Esophagus squamous epithelium (tissue), 5 donors: ENCODE measurements at regions not wholly inside any gene's neighbourhood (a gene's known extent, or its start where the extent isn't known, plus 50 kb on each side); places are given as distances from the start of the nearest gene placed in this dataset.

Experiments
- DNase-seq: peaks from one replicate; lab custom pipeline; 2025; lab: John Stamatoyannopoulos, UW
- H3K27ac ChIP-seq, 4 donors: fragments of 200-600 bp; sonication (generic); one replicate each; pipeline ENCODE4 v1.5.1; 2016 to 2019; ENCODE audit warnings: mild to moderate bottlenecking in 1 of 4
- H3K27me3 ChIP-seq, 4 donors: fragments of 200-600 bp; sonication (generic); 1 replicate in 3 of 4; 2 replicates in 1 of 4; pipeline versions ENCODE4 v1.5.1 to v1.6.0; 2017 to 2021; ENCODE audit warnings: antibody characterized with exemption in 1 of 4
- H3K36me3 ChIP-seq, 3 donors: fragments of 200-600 bp; sonication (generic); one replicate each; pipeline ENCODE4 v1.5.1; 2016 to 2019
- H3K4me1 ChIP-seq, 3 donors: fragments of 200-600 bp; sonication (generic); one replicate each; pipeline ENCODE4 v1.5.1; 2017 to 2019
- H3K4me3 ChIP-seq, 4 donors: fragments of 200-600 bp; sonication (generic); 1 replicate in 3 of 4; 2 replicates in 1 of 4; pipeline ENCODE4 v1.5.1; 2016 to 2019; ENCODE audit warnings: mild to moderate bottlenecking in 2 of 4, moderate library complexity in 1 of 4
- H3K9me3 ChIP-seq, 3 donors: fragments of 200-600 bp; sonication (generic); one replicate each; pipeline ENCODE4 v1.5.1; 2016 to 2019
- POLR2A ChIP-seq, 4 donors: fragments of 450-650 bp; IDR thresholded peaks; one replicate each; pipeline ENCODE4 v1.6.1; 2017; ENCODE audit warnings: antibody characterized with exemption in 4 of 4, mild to moderate bottlenecking in 4 of 4, moderate library complexity in 3 of 4
- WGBS, 2 donors: methylation state at CpG; one replicate each; pipeline ENCODE4 v1.1.5; 2018; 5-methylcytosine and 5-hydroxymethylcytosine counted together
- intact Hi-C: fragments of 100-400 bp; cut with DNase I; formaldehyde crosslinking; loops from one replicate; pipeline ENCODE4 v1.15.0; 2022
- TF ChIP-seq, protein P1 (sequence below), 6 experiments: fragments of 450-650 bp in 4 of 6; fragments of 200-600 bp in 2 of 6; sonication (generic) in 2 of 6; IDR thresholded peaks; one replicate each; pipeline ENCODE4 v1.5.1; 2016 to 2019; ENCODE audit warnings: antibody characterized with exemption in 6 of 6, mild to moderate bottlenecking in 4 of 6, moderate library complexity in 4 of 6
- donor health status: DM: yes; HTN: yes; CAD: no.

DNA sequence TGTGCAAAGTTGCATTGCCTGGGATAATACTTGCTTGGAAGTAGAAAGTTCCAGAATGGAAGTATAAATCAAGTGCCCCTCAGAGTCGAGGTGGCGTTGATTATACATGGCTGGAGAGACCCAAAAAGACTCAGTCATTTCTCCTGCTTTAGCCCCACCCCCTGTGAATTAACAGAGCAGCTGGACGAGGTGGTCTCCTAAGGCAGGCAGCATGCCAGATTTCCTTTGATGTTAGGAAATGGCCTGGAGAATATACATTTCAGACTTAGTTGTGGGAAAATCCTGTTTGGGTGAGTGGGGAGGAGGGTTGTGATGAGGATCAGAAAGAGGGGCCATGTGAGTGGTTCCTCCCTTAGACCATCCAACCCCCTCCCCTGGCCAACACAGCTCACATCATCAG lies 406.1 kb upstream of the TMPO start:
- WGBS, 2 donors, result 69 to 79% methylated on average over 2 to 3 of the region's 3 CpGs
- intact Hi-C loops, result no loop called here

GRCh38 chr12:98110536-98110935 lies 404.9 kb upstream of the TMPO start:
- Histone ChIP-seq H3K4me1 (no peaks in the 10 kb centered on the region), H3K4me3 (no peak overlapping the region), H3K9me3 (no peaks in the 10 kb centered on the region), H3K27ac (peak overlapping the region in 1 of 4 donors; percentile 27), H3K27me3 (no peaks in the 10 kb centered on the region), H3K36me3 (no peaks in the 10 kb centered on the region)
- no peak for DNase-seq
- intact Hi-C loops, result no loop called here
- TF ChIP-seq, protein P1, sequence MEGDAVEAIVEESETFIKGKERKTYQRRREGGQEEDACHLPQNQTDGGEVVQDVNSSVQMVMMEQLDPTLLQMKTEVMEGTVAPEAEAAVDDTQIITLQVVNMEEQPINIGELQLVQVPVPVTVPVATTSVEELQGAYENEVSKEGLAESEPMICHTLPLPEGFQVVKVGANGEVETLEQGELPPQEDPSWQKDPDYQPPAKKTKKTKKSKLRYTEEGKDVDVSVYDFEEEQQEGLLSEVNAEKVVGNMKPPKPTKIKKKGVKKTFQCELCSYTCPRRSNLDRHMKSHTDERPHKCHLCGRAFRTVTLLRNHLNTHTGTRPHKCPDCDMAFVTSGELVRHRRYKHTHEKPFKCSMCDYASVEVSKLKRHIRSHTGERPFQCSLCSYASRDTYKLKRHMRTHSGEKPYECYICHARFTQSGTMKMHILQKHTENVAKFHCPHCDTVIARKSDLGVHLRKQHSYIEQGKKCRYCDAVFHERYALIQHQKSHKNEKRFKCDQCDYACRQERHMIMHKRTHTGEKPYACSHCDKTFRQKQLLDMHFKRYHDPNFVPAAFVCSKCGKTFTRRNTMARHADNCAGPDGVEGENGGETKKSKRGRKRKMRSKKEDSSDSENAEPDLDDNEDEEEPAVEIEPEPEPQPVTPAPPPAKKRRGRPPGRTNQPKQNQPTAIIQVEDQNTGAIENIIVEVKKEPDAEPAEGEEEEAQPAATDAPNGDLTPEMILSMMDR (IDR thresholded peaks at IDR 0.05), result no peak
- no peak for TF ChIP-seq POLR2A (IDR thresholded peaks at IDR 0.05)
- WGBS, 2 donors, result 75 to 79% methylated on average over 8 of the region's 8 CpGs

More for the DNA sequence above, 406.1 kb upstream of the TMPO start:
- TF ChIP-seq, protein P1 (IDR thresholded peaks at IDR 0.05), result no peak
- TF ChIP-seq POLR2A (IDR thresholded peaks at IDR 0.05), result no peak
- no peak overlapping the region for H3K27ac ChIP-seq
- H3K4me1 ChIP-seq, result no peaks in the 10 kb centered on the region
- no peak for DNase-seq
- no peaks in the 10 kb centered on the region for H3K9me3 ChIP-seq
- H3K27me3 ChIP-seq, result no peaks in the 10 kb centered on the region
- no peak overlapping the region for H3K4me3 ChIP-seq
- no peaks in the 10 kb centered on the region for H3K36me3 ChIP-seq

DNA sequence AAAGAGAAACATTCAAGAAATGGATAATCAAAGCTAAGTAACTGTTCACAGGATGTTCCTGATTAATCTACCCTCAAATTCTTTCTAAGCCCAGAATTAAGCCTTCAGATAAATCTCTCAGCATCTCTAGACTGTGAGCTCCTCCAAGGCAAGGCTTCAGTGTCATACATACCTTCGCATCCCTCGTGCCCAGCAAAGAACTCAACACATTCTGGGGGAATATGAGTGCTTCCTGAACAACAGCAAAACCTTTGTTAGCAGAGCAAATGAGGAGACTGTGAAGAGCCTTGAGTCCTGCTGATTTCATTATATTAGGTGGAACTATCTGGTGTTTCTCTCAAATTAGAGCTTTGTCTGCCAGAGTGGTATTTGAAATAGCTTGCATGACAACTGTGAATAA lies 401.8 kb upstream of the TMPO start:
- TF ChIP-seq POLR2A (IDR thresholded peaks at IDR 0.05), result no peak
- TF ChIP-seq, protein P1 (IDR thresholded peaks at IDR 0.05), result no peak
- no peaks in the 10 kb centered on the region for H3K36me3 ChIP-seq
- H3K27me3 ChIP-seq, result no peaks in the 10 kb centered on the region
- H3K4me1 ChIP-seq, result no peaks in the 10 kb centered on the region
- DNase-seq, result no peak
- no peak overlapping the region for H3K4me3 ChIP-seq
- 45 to 73% methylated on average over 2 of the region's 2 CpGs for WGBS, 2 donors
- H3K27ac ChIP-seq, result peak overlapping the region in 1 of 4 donors; percentile 32
- intact Hi-C loops, result no loop called here
- H3K9me3 ChIP-seq, result no peaks in the 10 kb centered on the region

DNA sequence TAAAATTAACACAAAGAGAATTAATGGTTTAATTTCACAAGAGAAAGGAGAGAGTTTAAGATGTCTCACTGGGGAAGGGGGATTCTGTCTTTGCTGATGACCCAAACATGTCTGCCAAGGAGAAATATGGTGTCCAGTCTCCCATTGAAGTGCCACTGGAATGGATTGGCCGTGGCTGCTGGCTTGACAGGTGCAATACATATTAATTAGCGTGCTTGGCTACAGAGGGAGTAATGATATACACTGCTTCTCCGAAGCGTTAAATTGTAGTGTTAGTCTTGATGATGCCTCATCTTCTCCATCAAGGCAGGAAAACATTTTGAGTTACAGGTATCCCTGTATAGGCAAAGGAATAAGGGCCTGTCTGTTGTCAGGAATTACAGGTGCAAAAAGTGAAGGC lies 393.4 kb upstream of the TMPO start:
- 81 to 88% methylated on average over 4 of the region's 4 CpGs for WGBS, 2 donors
- Histone ChIP-seq H3K9me3 (no peaks in the 10 kb centered on the region), H3K36me3 (no peaks in the 10 kb centered on the region), H3K27ac (no peak overlapping the region), H3K4me3 (no peak overlapping the region), H3K27me3 (no peaks in the 10 kb centered on the region), H3K4me1 (peaks cover 0 to 5% (median 0%) of the 10 kb centered on the region in 3 donors)
- TF ChIP-seq, protein P1 (IDR thresholded peaks at IDR 0.05), result no peak
- TF ChIP-seq POLR2A (IDR thresholded peaks at IDR 0.05), result no peak
- no peak for DNase-seq
- intact Hi-C loops, result no loop called here

DNA sequence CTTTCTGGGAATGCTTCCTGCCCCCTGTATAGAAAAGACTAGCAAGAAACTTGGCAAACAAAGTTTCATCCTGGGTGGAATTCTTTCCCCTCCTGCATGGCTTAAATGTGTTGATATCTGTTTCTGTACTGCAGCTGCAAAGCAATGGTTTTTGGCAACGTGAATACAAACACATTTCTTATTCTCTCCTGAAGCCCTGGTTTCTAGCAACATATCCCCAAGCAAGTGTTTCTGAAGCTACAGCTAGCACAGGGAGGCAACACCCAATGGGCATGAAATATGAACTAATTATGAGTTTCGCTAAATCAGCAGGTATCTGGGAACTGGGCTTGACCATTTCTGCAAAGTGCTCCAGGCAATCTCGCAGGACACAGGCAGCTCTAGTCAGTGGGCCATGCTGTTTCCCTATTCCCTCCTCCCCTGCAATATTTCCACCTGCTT lies 392.3 kb upstream of the TMPO start:
- no peaks in the 10 kb centered on the region for H3K36me3 ChIP-seq
- peaks cover 0 to 8% (median 0%) of the 10 kb centered on the region in 3 donors for H3K4me1 ChIP-seq
- no peaks in the 10 kb centered on the region for H3K27me3 ChIP-seq
- intact Hi-C loops, result no loop called here
- H3K9me3 ChIP-seq, result no peaks in the 10 kb centered on the region
- 28 to 45% methylated on average over 3 of the region's 3 CpGs for WGBS, 2 donors
- peak overlapping the region in 1 of 4 donors; percentile 29 for H3K27ac ChIP-seq
- TF ChIP-seq, protein P1 (IDR thresholded peaks at IDR 0.05), result no peak
- no peak for TF ChIP-seq POLR2A (IDR thresholded peaks at IDR 0.05)
- no peak for DNase-seq
- no peak overlapping the region for H3K4me3 ChIP-seq
